Hematopoietic multipotent progenitor cell treated with erythropoietin and hydrocortisone succinate and interleukin-3 and kit ligand, for 8 days (in vitro differentiated cells): ENCODE measurements at regions not wholly inside any gene's neighbourhood (a gene's known extent, or its start where the extent isn't known, plus 50 kb on each side); places are given as distances from the start of the nearest gene placed in this dataset.
"Not testable (repeated sequence)": the region's sequence is repeated elsewhere in the genome, so short reads cannot be mapped to it uniquely, and the experiment has no call there.

ENCODE experiments used
- DNase-seq: peaks from one replicate; pipeline ENCODE4 v3.0.0-alpha.2; 2015

GRCh38 chr11:25327656-25328055 is 830.8 kb downstream of the LUZP2 start:
- no peak for DNase-seq

- DNase-seq = no peak
Observed at GRCh38 chr11:25339281-25339680, 842.4 kb downstream of the LUZP2 start.

- DNase-seq = no peak
Observed at GRCh38 chr11:25349537-25349936, 852.7 kb downstream of the LUZP2 start.

GRCh38 chr11:25350899-25351803 is 854.3 kb downstream of the LUZP2 start:
- DNase-seq = no peak

GRCh38 chr11:25357133-25357532 is 860.3 kb downstream of the LUZP2 start:
- no peak for DNase-seq

- DNase-seq = no peak
Observed at GRCh38 chr11:25377466-25377865, 880.6 kb downstream of the LUZP2 start.

GRCh38 chr11:25396847-25397246 is 900.0 kb downstream of the LUZP2 start:
- no peak for DNase-seq

- no peak for DNase-seq
Observed at GRCh38 chr11:25408146-25408545, 911.3 kb downstream of the LUZP2 start.

GRCh38 chr11:25415793-25416192 is 916.1 kb upstream of the ANO3 start:
- no peak for DNase-seq

- no peak for DNase-seq
Observed at GRCh38 chr11:25423436-25424199, 908.3 kb upstream of the ANO3 start.

- no peak for DNase-seq
Observed at GRCh38 chr11:25432376-25432775, 899.6 kb upstream of the ANO3 start.

- no peak for DNase-seq
Observed at GRCh38 chr11:25435197-25435596, 896.7 kb upstream of the ANO3 start.

GRCh38 chr11:25436326-25436725 is 895.6 kb upstream of the ANO3 start:
- no peak for DNase-seq

- DNase-seq = no peak
Observed at GRCh38 chr11:25441421-25441820, 890.5 kb upstream of the ANO3 start.

- no peak for DNase-seq
Observed at GRCh38 chr11:25449091-25449490, 882.8 kb upstream of the ANO3 start.

GRCh38 chr11:25453471-25453870 is 878.5 kb upstream of the ANO3 start:
- no peak for DNase-seq

GRCh38 chr11:25456211-25456610 is 875.7 kb upstream of the ANO3 start:
- no peak for DNase-seq

- no peak for DNase-seq
Observed at GRCh38 chr11:25483915-25484635, 847.9 kb upstream of the ANO3 start.

- DNase-seq = no peak
Observed at GRCh38 chr11:25485315-25485714, 846.6 kb upstream of the ANO3 start.

GRCh38 chr11:25486338-25486737 is 845.6 kb upstream of the ANO3 start:
- not testable (repeated sequence) for DNase-seq

GRCh38 chr11:25488176-25488575 is 843.8 kb upstream of the ANO3 start:
- DNase-seq = not testable (repeated sequence)

- not testable (repeated sequence) for DNase-seq
Observed at GRCh38 chr11:25501426-25501825, 830.5 kb upstream of the ANO3 start.

GRCh38 chr11:25515576-25515975 is 816.4 kb upstream of the ANO3 start:
- DNase-seq = no peak
